ENCODE measurements at regions not wholly inside any gene's neighbourhood (a gene's known extent, or its start where the extent isn't known, plus 50 kb on each side); places are given as distances from the start of the nearest gene placed in this dataset.

DNA sequence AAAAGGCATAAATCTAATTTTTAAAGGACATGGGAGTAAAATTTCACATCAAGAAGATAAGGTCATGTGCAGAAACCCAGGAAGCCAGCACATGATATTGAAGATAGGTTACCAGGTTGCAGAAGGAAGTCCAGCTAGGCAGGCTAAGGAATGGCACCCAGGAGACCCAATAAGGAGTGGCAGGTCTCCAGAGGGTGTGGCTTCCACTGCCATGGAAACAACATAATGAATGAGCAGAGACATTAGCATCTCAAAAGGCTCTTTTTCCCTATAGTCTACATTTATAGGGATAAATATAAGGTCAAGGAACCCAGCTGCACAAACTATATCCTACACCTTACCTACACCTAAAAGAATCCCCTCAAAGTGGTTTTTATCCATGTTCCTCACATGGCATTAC, 275.9 kb downstream of the RPS29 start:
- TF ChIP-seq, protein P1, sequence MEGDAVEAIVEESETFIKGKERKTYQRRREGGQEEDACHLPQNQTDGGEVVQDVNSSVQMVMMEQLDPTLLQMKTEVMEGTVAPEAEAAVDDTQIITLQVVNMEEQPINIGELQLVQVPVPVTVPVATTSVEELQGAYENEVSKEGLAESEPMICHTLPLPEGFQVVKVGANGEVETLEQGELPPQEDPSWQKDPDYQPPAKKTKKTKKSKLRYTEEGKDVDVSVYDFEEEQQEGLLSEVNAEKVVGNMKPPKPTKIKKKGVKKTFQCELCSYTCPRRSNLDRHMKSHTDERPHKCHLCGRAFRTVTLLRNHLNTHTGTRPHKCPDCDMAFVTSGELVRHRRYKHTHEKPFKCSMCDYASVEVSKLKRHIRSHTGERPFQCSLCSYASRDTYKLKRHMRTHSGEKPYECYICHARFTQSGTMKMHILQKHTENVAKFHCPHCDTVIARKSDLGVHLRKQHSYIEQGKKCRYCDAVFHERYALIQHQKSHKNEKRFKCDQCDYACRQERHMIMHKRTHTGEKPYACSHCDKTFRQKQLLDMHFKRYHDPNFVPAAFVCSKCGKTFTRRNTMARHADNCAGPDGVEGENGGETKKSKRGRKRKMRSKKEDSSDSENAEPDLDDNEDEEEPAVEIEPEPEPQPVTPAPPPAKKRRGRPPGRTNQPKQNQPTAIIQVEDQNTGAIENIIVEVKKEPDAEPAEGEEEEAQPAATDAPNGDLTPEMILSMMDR (IDR thresholded peaks at IDR 0.05; ENCODE audit: low read depth, low read length, poor library complexity, severe bottlenecking), result no peak
- no peak for TF ChIP-seq EZH2phosphoT487 (IDR thresholded peaks at IDR 0.05; ENCODE audit: borderline replicate concordance, low read length)
